ENCODE measurements at regions not wholly inside any gene's neighbourhood (a gene's known extent, or its start where the extent isn't known, plus 50 kb on each side); places are given as distances from the start of the nearest gene placed in this dataset.

GRCh38 chr18:4593459-4593858, 138.4 kb upstream of the DLGAP1 start:
- no peak for ATAC-seq (ENCODE audit: low read depth)
- Histone ChIP-seq H3K27me3 (ENCODE audit: insufficient read depth, poor library complexity, severe bottlenecking) (no peaks in the 10 kb centered on the region), H3K9me3 (ENCODE audit: severe bottlenecking) (no peaks in the 10 kb centered on the region), H3K27ac (ENCODE audit: poor library complexity, severe bottlenecking) (no peak overlapping the region), H3K36me3 (ENCODE audit: low read depth) (no peaks in the 10 kb centered on the region), H3K4me3 (ENCODE audit: severe bottlenecking) (no peak overlapping the region), H3K4me1 (ENCODE audit: insufficient read depth, poor library complexity, severe bottlenecking) (no peaks in the 10 kb centered on the region)
- DNase-seq (ENCODE audit: low spot score) = no peak
- no peak for TF ChIP-seq CTCF (IDR thresholded peaks at IDR 0.05; ENCODE audit: poor library complexity, severe bottlenecking)

GRCh38 chr18:4589056-4589800, 134.1 kb upstream of the DLGAP1 start:
- ATAC-seq (ENCODE audit: low read depth) = no peak
- no peak for TF ChIP-seq CTCF (IDR thresholded peaks at IDR 0.05; ENCODE audit: poor library complexity, severe bottlenecking)
- no peaks in the 10 kb centered on the region for H3K4me1 ChIP-seq (ENCODE audit: insufficient read depth, poor library complexity, severe bottlenecking)

GRCh38 chr18:4587204-4587603, 132.1 kb upstream of the DLGAP1 start:
- Histone ChIP-seq H3K27ac (ENCODE audit: poor library complexity, severe bottlenecking) (no peak overlapping the region), H3K4me1 (ENCODE audit: insufficient read depth, poor library complexity, severe bottlenecking) (no peaks in the 10 kb centered on the region), H3K36me3 (ENCODE audit: low read depth) (no peaks in the 10 kb centered on the region), H3K27me3 (ENCODE audit: insufficient read depth, poor library complexity, severe bottlenecking) (no peaks in the 10 kb centered on the region), H3K9me3 (ENCODE audit: severe bottlenecking) (peaks cover 2% of the 10 kb centered on the region), H3K4me3 (ENCODE audit: severe bottlenecking) (no peak overlapping the region)
- TF ChIP-seq CTCF (IDR thresholded peaks at IDR 0.05; ENCODE audit: poor library complexity, severe bottlenecking) = no peak
- DNase-seq (ENCODE audit: low spot score) (no peak), ATAC-seq (ENCODE audit: low read depth) (no peak)

More at GRCh38 chr18:4589056-4589800, 134.1 kb upstream of the DLGAP1 start:
- Histone ChIP-seq H3K27me3 (ENCODE audit: insufficient read depth, poor library complexity, severe bottlenecking) (no peaks in the 10 kb centered on the region), H3K9me3 (ENCODE audit: severe bottlenecking) (no peaks in the 10 kb centered on the region), H3K4me3 (ENCODE audit: severe bottlenecking) (no peak overlapping the region), H3K27ac (ENCODE audit: poor library complexity, severe bottlenecking) (no peak overlapping the region), H3K36me3 (ENCODE audit: low read depth) (no peaks in the 10 kb centered on the region)
- no peak for DNase-seq (ENCODE audit: low spot score)

GRCh38 chr18:4586731-4587130, 131.6 kb upstream of the DLGAP1 start:
- TF ChIP-seq CTCF (IDR thresholded peaks at IDR 0.05; ENCODE audit: poor library complexity, severe bottlenecking) = no peak
- H3K27me3 ChIP-seq (ENCODE audit: insufficient read depth, poor library complexity, severe bottlenecking) = no peaks in the 10 kb centered on the region
- H3K9me3 ChIP-seq (ENCODE audit: severe bottlenecking) = peaks cover 2% of the 10 kb centered on the region
- DNase-seq (ENCODE audit: low spot score) (no peak), ATAC-seq (ENCODE audit: low read depth) (no peak)
- no peak overlapping the region for H3K27ac ChIP-seq (ENCODE audit: poor library complexity, severe bottlenecking)
- no peaks in the 10 kb centered on the region for H3K36me3 ChIP-seq (ENCODE audit: low read depth)
- no peaks in the 10 kb centered on the region for H3K4me1 ChIP-seq (ENCODE audit: insufficient read depth, poor library complexity, severe bottlenecking)
- H3K4me3 ChIP-seq (ENCODE audit: severe bottlenecking) = no peak overlapping the region

Measured in RWPE2 (cell line).